ENCODE measurements at regions not wholly inside any gene's neighbourhood (a gene's known extent, or its start where the extent isn't known, plus 50 kb on each side); places are given as distances from the start of the nearest gene placed in this dataset.

- Histone ChIP-seq H3K36me3 (no peaks in the 10 kb centered on the region), H3K27ac (no peak overlapping the region), H3K4me1 (no peaks in the 10 kb centered on the region), H3K27me3 (no peaks in the 10 kb centered on the region), H3K4me3 (no peak overlapping the region), H3K9me3 (no peaks in the 10 kb centered on the region)
- DNase-seq (no peak), ATAC-seq (no peak)
- TF ChIP-seq POLR2A (IDR thresholded peaks at IDR 0.05) (no peak), CTCF (IDR thresholded peaks at IDR 0.05) (no peak)
- intact Hi-C loops (cut with DNase I): no loop called here
- WGBS, 4 donors: 54 to 69% (median 65%) methylated on average over 3 of the region's 3 CpGs
Measured at GRCh38 chr16:6905601-6906000, 427.0 kb upstream of the RBFOX1 start.

- WGBS, 4 donors: 44 to 65% (median 56%) methylated on average over 5 of the region's 5 CpGs
- Histone ChIP-seq H3K27me3 (no peaks in the 10 kb centered on the region), H3K4me1 (no peaks in the 10 kb centered on the region), H3K27ac (no peak overlapping the region), H3K9me3 (no peaks in the 10 kb centered on the region), H3K36me3 (no peaks in the 10 kb centered on the region), H3K4me3 (no peak overlapping the region)
- intact Hi-C loops (cut with DNase I): no loop called here
- DNase-seq: no peak
- TF ChIP-seq POLR2A (IDR thresholded peaks at IDR 0.05) (no peak), CTCF (IDR thresholded peaks at IDR 0.05) (no peak)
- no peak for ATAC-seq
Measured at GRCh38 chr16:6903671-6904070, 429.0 kb upstream of the RBFOX1 start.

DNA sequence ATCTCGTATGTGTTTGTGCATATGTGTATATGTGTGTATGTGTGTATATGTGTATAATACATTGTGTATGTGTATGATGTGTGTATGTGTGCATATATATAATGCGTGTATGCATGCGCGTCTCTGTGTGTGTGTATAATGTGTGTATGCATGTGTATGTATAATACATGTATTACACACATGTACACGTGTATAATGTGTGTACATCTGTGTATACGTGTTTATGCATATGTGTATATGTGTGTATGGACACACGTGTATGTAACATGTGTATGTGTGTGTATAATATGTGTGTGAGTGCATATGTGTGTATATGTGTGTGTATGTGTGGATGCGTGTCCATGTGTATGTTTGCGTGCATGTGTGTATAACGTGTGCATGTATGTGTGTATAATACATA is 433.7 kb upstream of the RBFOX1 start:
- no peak for ATAC-seq
- no peak for TF ChIP-seq POLR2A (IDR thresholded peaks at IDR 0.05)
- TF ChIP-seq CTCF (IDR thresholded peaks at IDR 0.05): no peak

DNA sequence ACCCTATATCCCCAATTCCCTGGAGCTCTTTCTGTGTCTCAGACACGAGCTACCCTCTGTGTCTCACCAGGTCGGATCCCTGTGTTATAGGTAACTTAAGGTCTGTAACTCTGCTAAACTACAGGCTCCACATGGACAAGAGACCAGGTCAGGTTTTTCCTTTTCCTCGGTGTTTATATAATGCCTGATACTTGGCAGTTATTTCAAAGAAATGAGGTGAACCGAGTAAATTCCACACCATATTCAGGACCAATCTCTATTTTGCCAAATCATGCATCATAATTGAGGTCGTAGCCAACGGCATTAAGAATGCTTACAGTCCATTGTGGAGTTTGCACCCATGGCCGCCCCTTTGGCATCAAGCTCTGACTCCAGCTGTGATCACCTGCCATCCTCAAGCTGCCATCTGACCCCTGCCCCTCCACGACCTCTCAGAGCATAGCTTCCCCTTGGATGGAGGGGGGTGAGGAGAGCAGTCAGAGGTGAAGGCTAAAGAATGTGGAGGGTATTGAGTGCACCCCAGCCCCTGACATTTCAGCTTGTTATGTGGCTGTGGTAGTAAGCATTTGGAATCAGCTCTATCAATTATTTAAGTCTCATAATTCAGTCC is 434.7 kb upstream of the RBFOX1 start:
- Histone ChIP-seq H3K27ac (no peak overlapping the region), H3K4me3 (no peak overlapping the region), H3K9me3 (no peaks in the 10 kb centered on the region), H3K27me3 (peaks cover 0 to 5% (median 0%) of the 10 kb centered on the region in 9 donors), H3K36me3 (no peaks in the 10 kb centered on the region), H3K4me1 (no peaks in the 10 kb centered on the region)
- DNase-seq (no peak), ATAC-seq (no peak)
- 61 to 67% (median 61%) methylated on average over 8 of the region's 8 CpGs for WGBS, 4 donors
- intact Hi-C loops (cut with DNase I): no loop called here
- no peak for TF ChIP-seq POLR2A (IDR thresholded peaks at IDR 0.05)
- TF ChIP-seq CTCF (IDR thresholded peaks at IDR 0.05): no peak

More for the DNA sequence above, 433.7 kb upstream of the RBFOX1 start:
- H3K27ac ChIP-seq: no peak overlapping the region
- intact Hi-C loops (cut with DNase I): no loop called here
- DNase-seq: no peak
- H3K4me3 ChIP-seq: no peak overlapping the region
- WGBS, 4 donors: 79 to 82% (median 80%) methylated on average over 10 of the region's 10 CpGs
- no peaks in the 10 kb centered on the region for H3K4me1 ChIP-seq
- H3K36me3 ChIP-seq: no peaks in the 10 kb centered on the region
- H3K27me3 ChIP-seq: no peaks in the 10 kb centered on the region
- no peaks in the 10 kb centered on the region for H3K9me3 ChIP-seq

All from heart left ventricle (tissue), 16 donors.